Transverse colon (tissue), 4 donors: ENCODE measurements at regions not wholly inside any gene's neighbourhood (a gene's known extent, or its start where the extent isn't known, plus 50 kb on each side); places are given as distances from the start of the nearest gene placed in this dataset.

Experiments
- EP300 ChIP-seq: sonication (generic); formaldehyde crosslinking; IDR thresholded peaks from one replicate; pipeline ENCODE4 v1.6.1; 2017; ENCODE audit warnings: antibody characterized with exemption, low read depth
- POLR2A ChIP-seq: fragments of 450-650 bp; IDR thresholded peaks from one replicate; pipeline ENCODE4 v1.6.1; 2016; ENCODE audit warnings: antibody characterized with exemption, mild to moderate bottlenecking, moderate library complexity
- POLR2AphosphoS5 ChIP-seq, 3 donors: sonication (generic); formaldehyde crosslinking; IDR thresholded peaks; one replicate each; pipeline ENCODE4 v1.6.1; 2016; ENCODE audit warnings: antibody characterized with exemption in 3 of 3
- TF ChIP-seq, protein P1 (sequence below), 5 experiments: fragments of 200-600 bp in 3 of 5; fragments of 450-650 bp in 2 of 5; sonication (generic) in 3 of 5; IDR thresholded peaks; 1 replicate in 2 of 5; 2 replicates in 3 of 5; pipeline ENCODE4 v1.5.1; 2016 to 2017; ENCODE audit warnings: antibody characterized with exemption in 5 of 5, inconsistent platforms in 3 of 5, mild to moderate bottlenecking in 2 of 5, moderate library complexity in 1 of 5

DNA sequence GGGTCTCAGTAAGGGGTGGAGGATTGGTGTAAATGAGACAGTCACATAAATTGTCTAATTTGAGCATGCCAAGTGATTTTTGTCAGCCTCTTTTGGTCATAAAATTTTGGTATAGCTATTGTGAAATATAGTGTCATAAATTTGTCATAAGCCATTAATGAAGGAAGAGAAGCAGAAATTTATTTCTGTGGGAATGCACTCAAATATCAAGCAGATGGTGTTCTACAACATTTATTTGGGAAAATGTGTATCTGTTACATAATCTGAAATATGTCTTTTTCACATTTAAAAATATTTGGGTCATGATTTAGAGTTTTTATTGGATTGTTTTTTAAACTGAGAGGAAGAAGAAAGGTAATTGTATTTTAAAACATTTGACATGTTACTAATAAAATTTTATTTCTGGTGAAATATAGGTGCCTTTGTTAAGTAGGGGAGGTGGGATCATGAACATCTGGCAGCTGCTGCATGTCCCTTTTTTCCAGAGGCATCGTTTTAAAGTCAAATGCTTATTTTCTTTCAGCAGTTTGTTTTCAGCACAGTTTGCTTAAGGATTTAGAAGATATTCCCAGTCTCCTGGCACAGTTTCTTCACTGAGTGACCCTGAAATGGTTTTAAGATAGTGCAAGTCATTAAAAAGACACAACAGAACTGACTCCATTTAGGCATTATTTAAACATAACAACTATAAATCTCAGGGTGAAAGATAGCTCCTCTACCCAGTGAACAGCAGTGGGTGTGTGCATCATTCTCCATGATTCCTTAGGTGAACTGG is 371.7 kb downstream of the SNAPC1 start:
- TF ChIP-seq EP300, result no peak
- TF ChIP-seq, protein P1, sequence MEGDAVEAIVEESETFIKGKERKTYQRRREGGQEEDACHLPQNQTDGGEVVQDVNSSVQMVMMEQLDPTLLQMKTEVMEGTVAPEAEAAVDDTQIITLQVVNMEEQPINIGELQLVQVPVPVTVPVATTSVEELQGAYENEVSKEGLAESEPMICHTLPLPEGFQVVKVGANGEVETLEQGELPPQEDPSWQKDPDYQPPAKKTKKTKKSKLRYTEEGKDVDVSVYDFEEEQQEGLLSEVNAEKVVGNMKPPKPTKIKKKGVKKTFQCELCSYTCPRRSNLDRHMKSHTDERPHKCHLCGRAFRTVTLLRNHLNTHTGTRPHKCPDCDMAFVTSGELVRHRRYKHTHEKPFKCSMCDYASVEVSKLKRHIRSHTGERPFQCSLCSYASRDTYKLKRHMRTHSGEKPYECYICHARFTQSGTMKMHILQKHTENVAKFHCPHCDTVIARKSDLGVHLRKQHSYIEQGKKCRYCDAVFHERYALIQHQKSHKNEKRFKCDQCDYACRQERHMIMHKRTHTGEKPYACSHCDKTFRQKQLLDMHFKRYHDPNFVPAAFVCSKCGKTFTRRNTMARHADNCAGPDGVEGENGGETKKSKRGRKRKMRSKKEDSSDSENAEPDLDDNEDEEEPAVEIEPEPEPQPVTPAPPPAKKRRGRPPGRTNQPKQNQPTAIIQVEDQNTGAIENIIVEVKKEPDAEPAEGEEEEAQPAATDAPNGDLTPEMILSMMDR (IDR thresholded peaks at IDR 0.05), result no peak
- no peak for TF ChIP-seq POLR2A
- TF ChIP-seq POLR2AphosphoS5 (IDR thresholded peaks at IDR 0.05), result no peak
